H1 (cell line): ENCODE measurements at regions not wholly inside any gene's neighbourhood (a gene's known extent, or its start where the extent isn't known, plus 50 kb on each side); places are given as distances from the start of the nearest gene placed in this dataset.

Experiments used
- CTCF ChIA-PET: fragments of 300-600 bp; sonication (Branson Sonifier 250); formaldehyde crosslinking; loops from one replicate; lab custom pipeline; 2021; ENCODE audit not compliant: partially characterized antibody; lab: Charles Lee
- POLR2A ChIA-PET: fragments of 300-600 bp; sonication (Branson Sonifier 250); formaldehyde crosslinking; loops from one replicate; lab custom pipeline; 2021; ENCODE audit warnings: inconsistent platforms; ENCODE audit not compliant: partially characterized antibody; lab: Charles Lee
- DNase-seq, 2 experiments: peaks; one replicate each; pipeline versions ENCODE4 v3.0.0 to v3.0.0-alpha.2; 2010 to 2022; ENCODE audit warnings: low spot score in 2 of 2, low read depth in 1 of 2, mixed read lengths in 1 of 2
- FAIRE-seq: peaks from 2 replicates; lab custom pipeline; 2011; peaks lifted over from hg19 to GRCh38; lab: Jason Lieb, UNC
- H2AFZ ChIP-seq: 2 replicates; pipeline ENCODE4 v1.8.1; 2012; ENCODE audit warnings: low read length, inconsistent platforms
- H2AK5ac ChIP-seq: 2 replicates; pipeline ENCODE4 v1.6.1; 2013; ENCODE audit warnings: low read depth, low read length
- H2BK120ac ChIP-seq: replicated peaks from 2 replicates; pipeline ENCODE3; 2013; ENCODE audit warnings: low read depth, low read length, inconsistent platforms
- H2BK12ac ChIP-seq: 2 replicates; pipeline ENCODE4 v1.6.1; 2013; ENCODE audit warnings: low read depth, low read length
- H2BK15ac ChIP-seq: 2 replicates; pipeline ENCODE4 v1.6.1; 2013; ENCODE audit warnings: low read length
- H2BK20ac ChIP-seq: 2 replicates; pipeline ENCODE4 v1.6.1; 2013; ENCODE audit warnings: low read length
- H2BK5ac ChIP-seq: 2 replicates; pipeline ENCODE4 v1.6.1; 2013; ENCODE audit warnings: low read depth, low read length
- H3K14ac ChIP-seq: 2 replicates; pipeline ENCODE4 v1.6.1; 2013; ENCODE audit warnings: inconsistent platforms; ENCODE audit not compliant: insufficient read length
- H3K18ac ChIP-seq: 2 replicates; pipeline ENCODE4 v1.6.1; 2013; ENCODE audit warnings: low read length; ENCODE audit errors: extremely low read depth
- H3K23ac ChIP-seq: 2 replicates; pipeline ENCODE4 v1.6.1; 2013; ENCODE audit warnings: inconsistent platforms; ENCODE audit not compliant: insufficient read length
- H3K23me2 ChIP-seq: 2 replicates; pipeline ENCODE4 v1.6.1; 2013; ENCODE audit warnings: low read depth, low read length
- H3K27ac ChIP-seq: 2 replicates; pipeline ENCODE4 v1.6.1; 2011; ENCODE audit warnings: low read depth, low read length, inconsistent platforms
- H3K27me3 ChIP-seq, 4 experiments: replicated peaks in 1 of 4; 1 replicate in 1 of 4; 2 replicates in 3 of 4; pipeline versions ENCODE4 v1.6.1 to v1.8.1; 2011 to 2013; ENCODE audit warnings: low read length in 3 of 4, mild to moderate bottlenecking in 3 of 4, inconsistent platforms in 2 of 4, mixed read lengths in 2 of 4, moderate library complexity in 1 of 4; ENCODE audit not compliant: control insufficient read depth in 3 of 4, insufficient read depth in 3 of 4; ENCODE audit errors: extremely low read depth in 1 of 4
- H3K36me3 ChIP-seq, 4 experiments: 2 replicates each; pipeline versions ENCODE4 v1.6.1 to v1.8.1; 2011 to 2013; ENCODE audit warnings: mild to moderate bottlenecking in 4 of 4, low read length in 3 of 4, moderate library complexity in 2 of 4, control low read depth in 1 of 4, inconsistent platforms in 1 of 4; ENCODE audit not compliant: insufficient read depth in 4 of 4, control insufficient read depth in 2 of 4
- H3K4ac ChIP-seq: replicated peaks from 2 replicates; pipeline ENCODE3; 2013; ENCODE audit warnings: low read length, low read depth, mixed read lengths, inconsistent platforms; ENCODE audit not compliant: insufficient read length
- H3K4me1 ChIP-seq, 4 experiments: replicated peaks in 1 of 4; 1 replicate in 1 of 4; 2 replicates in 3 of 4; pipeline versions ENCODE4 v1.6.1 to v1.8.1; 2011 to 2013; ENCODE audit warnings: low read length in 3 of 4, inconsistent platforms in 2 of 4, mixed read lengths in 1 of 4; ENCODE audit not compliant: insufficient read depth in 4 of 4, control insufficient read depth in 3 of 4
- H3K4me2 ChIP-seq, 2 experiments: 2 replicates each; pipeline versions ENCODE4 v1.6.1 to v1.8.1; 2011 to 2013; ENCODE audit warnings: low read depth in 2 of 2, low read length in 2 of 2, control low read depth in 1 of 2, inconsistent platforms in 1 of 2, mild to moderate bottlenecking in 1 of 2; ENCODE audit not compliant: insufficient read depth in 1 of 2
- H3K4me3 ChIP-seq, 4 experiments: fragments of 200-600, 300-600 bp in 1 of 4; sonication (generic), shearing (Covaris generic), sonication (Bioruptor Twin) in 1 of 4; 2 replicates each; pipeline versions ENCODE4 v1.5.1 to v1.8.1; 2011 to 2016; ENCODE audit warnings: low read length in 4 of 4, low read depth in 3 of 4, control low read depth in 2 of 4, inconsistent platforms in 2 of 4, mild to moderate bottlenecking in 2 of 4, mixed read lengths in 1 of 4, moderate library complexity in 1 of 4; ENCODE audit not compliant: insufficient read depth in 2 of 4; ENCODE audit errors: extremely low read depth in 1 of 4
- H3K56ac ChIP-seq: replicated peaks from 2 replicates; pipeline ENCODE3; 2013; ENCODE audit warnings: low read depth, mild to moderate bottlenecking, mixed read lengths, low read length, inconsistent platforms; ENCODE audit not compliant: insufficient read length
- H3K79me1 ChIP-seq: 2 replicates; pipeline ENCODE4 v1.6.1; 2013; ENCODE audit warnings: low read depth, low read length, control low read depth
- H3K79me2 ChIP-seq, 2 experiments: 2 replicates each; pipeline versions ENCODE4 v1.6.1 to v1.8.1; 2012 to 2013; ENCODE audit warnings: low read length in 2 of 2, mild to moderate bottlenecking in 2 of 2, inconsistent platforms in 1 of 2; ENCODE audit not compliant: insufficient read depth in 2 of 2, control insufficient read depth in 1 of 2
- H3K9ac ChIP-seq, 4 experiments: replicated peaks in 1 of 4; 1 replicate in 1 of 4; 2 replicates in 3 of 4; pipeline versions ENCODE4 v1.6.1 to v1.8.1; 2011 to 2013; ENCODE audit warnings: low read depth in 3 of 4, low read length in 3 of 4, control low read depth in 2 of 4, mild to moderate bottlenecking in 2 of 4, moderate library complexity in 2 of 4, inconsistent platforms in 1 of 4; ENCODE audit errors: extremely low read depth in 1 of 4
- H3K9me3 ChIP-seq, 2 experiments: 2 replicates each; pipeline versions ENCODE4 v1.6.1 to v1.8.1; 2012 to 2013; ENCODE audit warnings: mild to moderate bottlenecking in 2 of 2, moderate library complexity in 2 of 2, control low read depth in 1 of 2, inconsistent platforms in 1 of 2, low read depth in 1 of 2, low read length in 1 of 2, mixed read lengths in 1 of 2; ENCODE audit not compliant: insufficient read depth in 2 of 2
- H4K20me1 ChIP-seq, 2 experiments: replicated peaks in 1 of 2; 2 replicates each; pipeline versions ENCODE3 to v1.8.1; 2011 to 2013; ENCODE audit warnings: inconsistent platforms in 2 of 2, low read length in 2 of 2, mild to moderate bottlenecking in 1 of 2; ENCODE audit not compliant: insufficient read depth in 2 of 2, control insufficient read depth in 1 of 2
- H4K5ac ChIP-seq: 2 replicates; pipeline ENCODE4 v1.6.1; 2013; ENCODE audit warnings: low read length, low read depth, mixed read lengths, inconsistent platforms; ENCODE audit not compliant: insufficient read length
- H4K8ac ChIP-seq: 2 replicates; pipeline ENCODE4 v1.8.0; 2013; ENCODE audit warnings: mild to moderate bottlenecking, moderate library complexity, low read length, inconsistent platforms; ENCODE audit not compliant: insufficient read depth; ENCODE audit errors: extremely low read depth
- H4K91ac ChIP-seq: replicated peaks from 2 replicates; pipeline ENCODE3; 2013; ENCODE audit warnings: low read length, mixed read lengths, inconsistent platforms; ENCODE audit not compliant: insufficient read length
- ATF3 ChIP-seq: IDR thresholded peaks from 2 replicates; pipeline ENCODE4 v1.6.1; 2011; ENCODE audit warnings: low read depth, mild to moderate bottlenecking, low read length; ENCODE audit not compliant: insufficient read depth
- EP300 ChIP-seq, 2 experiments: IDR thresholded peaks; 1 replicate in 1 of 2; 2 replicates in 1 of 2; pipeline ENCODE4 v1.6.1; 2011 to 2012; ENCODE audit warnings: low read depth in 2 of 2, low read length in 2 of 2, mild to moderate bottlenecking in 2 of 2, borderline replicate concordance in 1 of 2, inconsistent platforms in 1 of 2, moderate library complexity in 1 of 2
- JUN ChIP-seq: IDR thresholded peaks from 2 replicates; pipeline ENCODE4 v1.6.1; 2011; ENCODE audit warnings: low read depth, mild to moderate bottlenecking, improper control_type of control experiment, low read length
- KDM1A ChIP-seq: fragments of 200-600, 300-600 bp; sonication (generic); IDR thresholded peaks from 2 replicates; pipeline ENCODE4 v1.7.1; 2016; ENCODE audit warnings: mild to moderate bottlenecking, low read length, borderline replicate concordance
- KDM5A ChIP-seq: fragments of 200-600 bp; IDR thresholded peaks from 2 replicates; pipeline ENCODE4 v1.7.1; 2012; ENCODE audit warnings: mild to moderate bottlenecking, low read length, inconsistent platforms, mixed read lengths
- SAP30 ChIP-seq: fragments of 300-600 bp; sonication (generic); IDR thresholded peaks from 2 replicates; pipeline ENCODE4 v1.7.1; 2012; ENCODE audit warnings: low read length, moderate library complexity, mild to moderate bottlenecking, inconsistent platforms; ENCODE audit not compliant: insufficient read depth, insufficient replicate concordance
- SRF ChIP-seq: IDR thresholded peaks from 2 replicates; pipeline ENCODE4 v1.6.1; 2011; ENCODE audit warnings: mild to moderate bottlenecking, low read depth, low read length, moderate library complexity
- SUZ12 ChIP-seq: fragments of 200-600 bp; sonication (generic); IDR thresholded peaks from 2 replicates; pipeline ENCODE4 v1.6.1; 2012; ENCODE audit warnings: mild to moderate bottlenecking, inconsistent platforms, low read length, moderate library complexity, mixed read lengths
- TAF1 ChIP-seq: IDR thresholded peaks from 2 replicates; pipeline ENCODE4 v1.6.1; 2011; ENCODE audit warnings: mild to moderate bottlenecking, low read depth, low read length
- USF2 ChIP-seq: IDR thresholded peaks from 2 replicates; pipeline ENCODE4 v1.6.1; 2011; ENCODE audit warnings: low read length, improper control_type of control experiment
- WGBS, 2 experiments: shearing (Covaris generic) in 1 of 2; methylation state at CpG; one replicate each; pipeline versions ENCODE4 v1.1.6 to v1.1.7; 2013 to 2015; ENCODE audit warnings: low lambda C conversion rate in 2 of 2, mixed read lengths in 2 of 2, inconsistent platforms in 1 of 2, low coverage in 1 of 2, missing lambda C conversion rate in 1 of 2; ENCODE audit not compliant: insufficient replicate concordance in 2 of 2, insufficient coverage in 1 of 2, insufficient read length in 1 of 2; ENCODE audit errors: extremely low coverage in 1 of 2, missing lambda C conversion rate in 1 of 2; 5-methylcytosine and 5-hydroxymethylcytosine counted together

GRCh38 chr3:153767601-153768560 is 353.3 kb upstream of the ARHGEF26 start:
- 92% methylated on average over 9 of the region's 9 CpGs; no CpG with 5 or more reads in 1 of the 2 experiments for WGBS, 2 experiments
- no peaks in the 10 kb centered on the region for H3K23me2 ChIP-seq
- no peaks in the 10 kb centered on the region for H3K79me2 ChIP-seq
- H4K91ac ChIP-seq = no peak overlapping the region
- no peak for DNase-seq
- no peak overlapping the region for H2BK15ac ChIP-seq
- no peak overlapping the region for H3K9ac ChIP-seq
- POLR2A ChIA-PET = no interaction called here
- 0 out of 2 replicates have a peak overlapping the region, but pooled peaks have one; percentile 23 for H2BK12ac ChIP-seq
- H3K4me2 ChIP-seq = no peak overlapping the region
- H3K27ac ChIP-seq = no peak overlapping the region
- no peak overlapping the region for H3K56ac ChIP-seq
- no peaks in the 10 kb centered on the region for H3K4me1 ChIP-seq
- no peak for FAIRE-seq
- no peak overlapping the region for H3K18ac ChIP-seq
- H3K27me3 ChIP-seq = no peaks in the 10 kb centered on the region
- H4K20me1 ChIP-seq = no peaks in the 10 kb centered on the region
- no peak overlapping the region for H2BK5ac ChIP-seq
- H3K36me3 ChIP-seq = no peaks in the 10 kb centered on the region
- peak overlapping the region; percentile 59 for H2BK120ac ChIP-seq
- no peaks in the 10 kb centered on the region for H3K79me1 ChIP-seq
- no peaks in the 10 kb centered on the region for H3K9me3 ChIP-seq
- H4K5ac ChIP-seq = no peak overlapping the region
- no peak overlapping the region for H2AFZ ChIP-seq
- CTCF ChIA-PET = interaction anchor here (0.5 to 3.9 kb wide), 34 partner anchors 8 to 1023 kb away, joined by 3 to 14 read pairs (median 4); no protein-coding TSS in a partner anchor
- H3K23ac ChIP-seq = no peak overlapping the region
- H3K14ac ChIP-seq = no peak overlapping the region
- 0 out of 2 replicates have a peak overlapping the region, but pooled peaks have one; percentile 48 for H2BK20ac ChIP-seq
- no peak overlapping the region for H4K8ac ChIP-seq
- no peak overlapping the region for H2AK5ac ChIP-seq
- H3K4ac ChIP-seq = no peak overlapping the region
- H3K4me3 ChIP-seq = no peak overlapping the region
- TF ChIP-seq SAP30 (no peak), ATF3 (no peak), USF2 (no peak), SRF (no peak), KDM1A (no peak), TAF1 (no peak), JUN (no peak), KDM5A (no peak), SUZ12 (no peak), EP300 (IDR thresholded peaks at IDR 0.05; ENCODE audit: borderline replicate concordance in 1 of 2, low read depth in 2 of 2, low read length in 2 of 2) (no peak)
